WTC11 (cell line): ENCODE measurements at regions not wholly inside any gene's neighbourhood (a gene's known extent, or its start where the extent isn't known, plus 50 kb on each side); places are given as distances from the start of the nearest gene placed in this dataset.

Experiments
- ATAC-seq: fragments of 200-7000 bp; cut with Tn5 transposase; 2 replicates; pipeline ENCODE4 v1.10.0; 2021; ENCODE audit warnings: mild to moderate bottlenecking, moderate library complexity
- CTCF ChIA-PET: fragments of 300-600 bp; sonication (Branson Sonifier 250); formaldehyde crosslinking; loops from one replicate; lab custom pipeline; 2021; ENCODE audit warnings: antibody characterized with exemption; lab: Charles Lee
- POLR2A ChIA-PET: fragments of 350-600 bp; sonication (Branson Sonifier 250); formaldehyde crosslinking; loops from one replicate; lab custom pipeline; 2021; ENCODE audit warnings: antibody characterized with exemption; lab: Charles Lee
- DNase-seq: peaks from one replicate; pipeline ENCODE4 v3.0.0; 2021; ENCODE audit warnings: low spot score
- H3K27ac Mint-ChIP-seq: 2 replicates; pipeline ENCODE4 v1.8.0; 2021; ENCODE audit warnings: mixed read lengths
- H3K27me3 Mint-ChIP-seq: 2 replicates; pipeline ENCODE4 v1.8.0; 2021; ENCODE audit warnings: low read depth, mild to moderate bottlenecking, moderate library complexity, mixed read lengths
- H3K36me3 Mint-ChIP-seq: 2 replicates; pipeline ENCODE4 v1.8.0; 2021; ENCODE audit warnings: mixed read lengths
- H3K4me1 Mint-ChIP-seq: 2 replicates; pipeline ENCODE4 v1.8.0; 2022; ENCODE audit warnings: mixed read lengths
- H3K4me3 Mint-ChIP-seq: 2 replicates; pipeline ENCODE4 v1.8.0; 2021; ENCODE audit warnings: mild to moderate bottlenecking, moderate library complexity, mixed read lengths
- H3K9me3 Mint-ChIP-seq: 2 replicates; pipeline ENCODE4 v1.8.0; 2021; ENCODE audit warnings: mixed read lengths
- AFF4 ChIP-seq: sonication (generic); formaldehyde crosslinking; IDR thresholded peaks from 2 replicates; pipeline ENCODE4 v1.8.1; 2023; ENCODE audit warnings: mild to moderate bottlenecking, missing genetic modification reagents, borderline replicate concordance
- CREM ChIP-seq: sonication (generic); formaldehyde crosslinking; IDR thresholded peaks from 2 replicates; pipeline ENCODE4 v1.8.1; 2022; ENCODE audit warnings: mild to moderate bottlenecking, missing genetic modification reagents, moderate library complexity
- E2F1 ChIP-seq: sonication (generic); formaldehyde crosslinking; IDR thresholded peaks from 2 replicates; pipeline ENCODE4 v1.8.0; 2022; ENCODE audit warnings: mild to moderate bottlenecking, missing genetic modification reagents
- E2F4 ChIP-seq: sonication (generic); formaldehyde crosslinking; IDR thresholded peaks from 2 replicates; pipeline ENCODE4 v1.8.1; 2022; ENCODE audit warnings: low read depth, mild to moderate bottlenecking, moderate library complexity, missing genetic modification reagents, borderline replicate concordance
- ELF4 ChIP-seq: sonication (generic); formaldehyde crosslinking; IDR thresholded peaks from 2 replicates; pipeline ENCODE4 v1.8.1; 2022; ENCODE audit warnings: low read depth, mild to moderate bottlenecking, moderate library complexity, missing genetic modification reagents
- FOXP4 ChIP-seq: sonication (generic); formaldehyde crosslinking; IDR thresholded peaks from 2 replicates; pipeline ENCODE4 v1.8.0; 2022; ENCODE audit warnings: mild to moderate bottlenecking, missing genetic modification reagents
- GRHL2 ChIP-seq: fragments of 250-450 bp; sonication (Bioruptor Pico); IDR thresholded peaks from 2 replicates; pipeline ENCODE4 v1.8.0; 2022; ENCODE audit warnings: mild to moderate bottlenecking, moderate library complexity; ENCODE audit not compliant: insufficient replicate concordance, severe bottlenecking
- HMGA2 ChIP-seq: fragments of 250-450 bp; sonication (Bioruptor Pico); IDR thresholded peaks from 2 replicates; pipeline ENCODE4 v1.4.0; 2021; ENCODE audit warnings: mild to moderate bottlenecking, moderate library complexity
- IRF2 ChIP-seq: sonication (generic); formaldehyde crosslinking; IDR thresholded peaks from 2 replicates; pipeline ENCODE4 v1.8.0; 2022; ENCODE audit warnings: low read depth, missing genetic modification reagents, borderline replicate concordance
- JAZF1 ChIP-seq: fragments of 250-450 bp; sonication (Bioruptor Pico); IDR thresholded peaks from 2 replicates; pipeline ENCODE4 v1.9.0; 2021; ENCODE audit warnings: moderate library complexity, mild to moderate bottlenecking, inconsistent platforms
- MAX ChIP-seq: sonication (generic); formaldehyde crosslinking; IDR thresholded peaks from 2 replicates; pipeline ENCODE4 v1.8.0; 2022; ENCODE audit warnings: mild to moderate bottlenecking, missing genetic modification reagents
- MYBL2 ChIP-seq: sonication (generic); formaldehyde crosslinking; IDR thresholded peaks from 2 replicates; pipeline ENCODE4 v1.8.1; 2023; ENCODE audit warnings: mild to moderate bottlenecking, moderate library complexity, missing genetic modification reagents
- PREB ChIP-seq: sonication (generic); formaldehyde crosslinking; IDR thresholded peaks from 2 replicates; pipeline ENCODE4 v1.8.1; 2022; ENCODE audit warnings: mild to moderate bottlenecking, missing genetic modification reagents, moderate library complexity, borderline replicate concordance
- RORB ChIP-seq: fragments of 250-450 bp; sonication (Bioruptor Pico); IDR thresholded peaks from 2 replicates; pipeline ENCODE4 v1.9.0; 2021; ENCODE audit warnings: mild to moderate bottlenecking
- SMAD3 ChIP-seq: sonication (generic); formaldehyde crosslinking; IDR thresholded peaks from 2 replicates; pipeline ENCODE4 v1.8.0; 2022; ENCODE audit warnings: missing genetic modification reagents, mild to moderate bottlenecking, borderline replicate concordance
- SOX15 ChIP-seq: fragments of 250-450 bp; sonication (Bioruptor Pico); IDR thresholded peaks from 2 replicates; pipeline ENCODE4 v1.9.0; 2021; ENCODE audit warnings: mild to moderate bottlenecking
- TEAD1 ChIP-seq: sonication (generic); formaldehyde crosslinking; IDR thresholded peaks from 2 replicates; pipeline ENCODE4 v1.8.0; 2022; ENCODE audit warnings: mild to moderate bottlenecking, missing genetic modification reagents
- ZBTB43 ChIP-seq: sonication (generic); formaldehyde crosslinking; IDR thresholded peaks from 2 replicates; pipeline ENCODE4 v1.8.1; 2023; ENCODE audit warnings: mild to moderate bottlenecking, missing genetic modification reagents
- ZNF232 ChIP-seq: sonication (generic); formaldehyde crosslinking; IDR thresholded peaks from 2 replicates; pipeline ENCODE4 v1.8.0; 2022; ENCODE audit warnings: mild to moderate bottlenecking, missing genetic modification reagents
- ZNF263 ChIP-seq: sonication (generic); formaldehyde crosslinking; IDR thresholded peaks from 2 replicates; pipeline ENCODE4 v1.8.1; 2022; ENCODE audit warnings: low read depth, mild to moderate bottlenecking, moderate library complexity, missing genetic modification reagents
- ZNF512 ChIP-seq: sonication (generic); formaldehyde crosslinking; IDR thresholded peaks from 2 replicates; pipeline ENCODE4 v1.8.1; 2022; ENCODE audit warnings: missing genetic modification reagents, borderline replicate concordance
- ZNF671 ChIP-seq: fragments of 250-450 bp; sonication (Bioruptor Pico); IDR thresholded peaks from 2 replicates; pipeline ENCODE4 v1.8.0; 2021; ENCODE audit warnings: mild to moderate bottlenecking

GRCh38 chr2:139924070-139924469, 1143.9 kb upstream of the NXPH2 start (continued):
- no peak for TF ChIP-seq MAX (CRISPR knock-in tag)
- no peak for TF ChIP-seq ZNF512 (CRISPR knock-in tag)
- no peak for TF ChIP-seq JAZF1
- no peak for TF ChIP-seq AFF4 (CRISPR knock-in tag)
- TF ChIP-seq ZNF232 (CRISPR knock-in tag) = no peak
- no peak for TF ChIP-seq RORB
- TF ChIP-seq SOX15 (CRISPR knock-in tag) = no peak
- no peak for TF ChIP-seq TEAD1 (CRISPR knock-in tag)
- no peak for TF ChIP-seq MYBL2 (CRISPR knock-in tag)
- TF ChIP-seq PREB (CRISPR knock-in tag) = no peak

GRCh38 chr2:139918982-139919381, 1138.8 kb upstream of the NXPH2 start:
- Mint-ChIP-seq H3K27me3 (no peaks in the 10 kb centered on the region), H3K36me3 (0 out of 2 replicates have a peak, but pooled peaks cover 2% of the 10 kb centered on the region), H3K4me3 (no peak overlapping the region), H3K9me3 (no peaks in the 10 kb centered on the region), H3K27ac (no peak overlapping the region), H3K4me1 (peaks cover 17% of the 10 kb centered on the region)
- TF ChIP-seq E2F4 = no peak
- no peak for TF ChIP-seq ZBTB43 (CRISPR knock-in tag)
- TF ChIP-seq GRHL2 = no peak
- no peak for TF ChIP-seq CREM
- TF ChIP-seq SMAD3 = no peak
- TF ChIP-seq FOXP4 = no peak
- TF ChIP-seq E2F1 (CRISPR knock-in tag) = no peak
- no peak for TF ChIP-seq IRF2 (CRISPR knock-in tag)
- no peak for TF ChIP-seq ELF4 (CRISPR knock-in tag)
- no peak for TF ChIP-seq HMGA2 (CRISPR knock-in tag)
- no peak for TF ChIP-seq ZNF671 (CRISPR knock-in tag)
- no peak for TF ChIP-seq TEAD1 (CRISPR knock-in tag)
- TF ChIP-seq ZNF263 (CRISPR knock-in tag) = no peak
- no peak for ATAC-seq
- DNase-seq = no peak
- ChIA-PET CTCF (no interaction called here), POLR2A (no interaction called here)
